Ishikawa (cell line): ENCODE measurements at regions not wholly inside any gene's neighbourhood (a gene's known extent, or its start where the extent isn't known, plus 50 kb on each side); places are given as distances from the start of the nearest gene placed in this dataset.

Experiments used
- CEBPB ChIP-seq: IDR thresholded peaks from 2 replicates; pipeline ENCODE4 v1.6.1; 2012
- CREB1 ChIP-seq: IDR thresholded peaks from 2 replicates; pipeline ENCODE4 v1.6.1; 2012; ENCODE audit warnings: low read depth
- EGR1 ChIP-seq: IDR thresholded peaks from 2 replicates; pipeline ENCODE4 v1.6.1; 2012
- EP300 ChIP-seq: IDR thresholded peaks from 2 replicates; pipeline ENCODE4 v1.6.1; 2012; ENCODE audit warnings: borderline replicate concordance
- FOXM1 ChIP-seq: IDR thresholded peaks from 2 replicates; pipeline ENCODE4 v1.6.1; 2012; ENCODE audit warnings: low read depth, borderline replicate concordance
- MAX ChIP-seq: IDR thresholded peaks from 2 replicates; pipeline ENCODE4 v1.6.1; 2012
- NFIC ChIP-seq: IDR thresholded peaks from 2 replicates; pipeline ENCODE4 v1.6.1; 2012
- RAD21 ChIP-seq: IDR thresholded peaks from 2 replicates; pipeline ENCODE4 v1.6.1; 2012; ENCODE audit warnings: low read depth
- TAF1 ChIP-seq: IDR thresholded peaks from 2 replicates; pipeline ENCODE4 v1.6.1; 2012; ENCODE audit warnings: low read depth, mild to moderate bottlenecking
- TCF12 ChIP-seq: IDR thresholded peaks from 2 replicates; pipeline ENCODE4 v1.6.1; 2012; ENCODE audit warnings: low read depth
- TEAD4 ChIP-seq: IDR thresholded peaks from 2 replicates; pipeline ENCODE4 v1.6.1; 2012
- USF1 ChIP-seq: IDR thresholded peaks from 2 replicates; pipeline ENCODE4 v1.6.1; 2012
- YY1 ChIP-seq: IDR thresholded peaks from 2 replicates; pipeline ENCODE4 v1.6.1; 2012; ENCODE audit warnings: low read depth
- ZBTB7A ChIP-seq: IDR thresholded peaks from 2 replicates; pipeline ENCODE4 v1.6.1; 2012; ENCODE audit warnings: low read depth
- TF ChIP-seq, protein P1 (sequence below): IDR thresholded peaks from 2 replicates; pipeline ENCODE4 v1.6.1; 2012; ENCODE audit warnings: low read depth, mild to moderate bottlenecking

DNA sequence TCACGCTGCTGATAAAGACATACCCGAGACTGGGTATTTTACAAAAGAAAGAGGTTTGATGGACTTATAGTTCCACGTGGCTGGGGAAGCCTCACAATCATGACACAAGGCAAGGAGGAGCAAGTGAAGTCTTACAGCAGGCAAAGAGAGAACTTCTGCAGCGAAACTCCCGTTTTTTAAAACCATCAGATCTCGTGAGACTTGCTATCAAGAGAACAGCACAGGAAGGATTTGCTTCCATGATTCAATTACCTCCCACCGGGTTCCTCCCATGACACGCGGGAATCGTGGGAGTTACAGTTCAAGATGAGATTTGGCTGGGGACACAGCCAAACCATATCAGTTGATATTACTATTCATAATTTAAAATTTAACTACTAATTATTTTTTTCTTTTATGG, 157.3 kb upstream of the ATXN1 start:
- TF ChIP-seq TCF12 (no peak), NFIC (no peak)

GRCh38 chr6:16914184-16914583, 152.9 kb upstream of the ATXN1 start:
- TF ChIP-seq TEAD4 (no peak), EGR1 (no peak)

DNA sequence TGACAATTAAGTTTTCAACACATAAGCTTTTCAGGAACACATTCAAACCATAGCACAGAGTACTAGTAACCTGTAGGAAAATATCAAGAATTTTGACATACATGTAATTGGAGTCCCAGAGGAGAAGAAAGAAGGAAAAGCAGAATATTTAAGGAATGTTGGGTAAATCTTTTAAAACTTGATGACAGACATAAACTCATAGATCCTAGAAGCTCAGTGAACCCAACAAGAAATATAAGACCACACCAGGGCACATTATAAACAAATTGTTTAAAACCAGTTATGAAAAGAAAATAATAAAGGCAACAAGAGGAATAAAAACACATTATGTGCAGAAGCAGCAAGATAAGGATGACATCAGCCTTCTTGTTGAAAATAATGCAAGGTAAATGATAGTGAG, 151.5 kb upstream of the ATXN1 start:
- TF ChIP-seq CREB1, result no peak
- no peak for TF ChIP-seq EP300
- no peak for TF ChIP-seq USF1
- TF ChIP-seq TEAD4, result no peak
- no peak for TF ChIP-seq YY1

DNA sequence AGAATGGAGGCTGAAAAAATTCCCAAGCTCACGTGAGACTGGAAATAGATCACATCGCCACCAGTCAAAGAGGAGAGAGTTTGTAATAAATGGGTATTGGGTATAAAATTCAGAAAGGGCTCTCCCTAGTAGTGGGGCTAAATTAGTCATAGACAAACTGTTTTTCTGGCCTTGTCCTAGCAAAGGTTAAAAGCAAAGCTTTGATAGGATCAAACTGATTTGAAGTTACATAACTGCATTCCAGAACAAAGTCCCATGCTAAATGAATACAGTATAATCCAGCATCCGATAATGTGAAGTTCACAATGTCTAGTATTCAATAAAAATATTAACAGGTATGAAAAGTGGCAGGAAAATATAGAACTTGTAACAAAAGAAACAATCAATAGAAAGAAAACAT, 149.8 kb upstream of the ATXN1 start:
- TF ChIP-seq ZBTB7A (no peak), TEAD4 (no peak), YY1 (no peak), MAX (no peak), CREB1 (no peak), TCF12 (no peak)

DNA sequence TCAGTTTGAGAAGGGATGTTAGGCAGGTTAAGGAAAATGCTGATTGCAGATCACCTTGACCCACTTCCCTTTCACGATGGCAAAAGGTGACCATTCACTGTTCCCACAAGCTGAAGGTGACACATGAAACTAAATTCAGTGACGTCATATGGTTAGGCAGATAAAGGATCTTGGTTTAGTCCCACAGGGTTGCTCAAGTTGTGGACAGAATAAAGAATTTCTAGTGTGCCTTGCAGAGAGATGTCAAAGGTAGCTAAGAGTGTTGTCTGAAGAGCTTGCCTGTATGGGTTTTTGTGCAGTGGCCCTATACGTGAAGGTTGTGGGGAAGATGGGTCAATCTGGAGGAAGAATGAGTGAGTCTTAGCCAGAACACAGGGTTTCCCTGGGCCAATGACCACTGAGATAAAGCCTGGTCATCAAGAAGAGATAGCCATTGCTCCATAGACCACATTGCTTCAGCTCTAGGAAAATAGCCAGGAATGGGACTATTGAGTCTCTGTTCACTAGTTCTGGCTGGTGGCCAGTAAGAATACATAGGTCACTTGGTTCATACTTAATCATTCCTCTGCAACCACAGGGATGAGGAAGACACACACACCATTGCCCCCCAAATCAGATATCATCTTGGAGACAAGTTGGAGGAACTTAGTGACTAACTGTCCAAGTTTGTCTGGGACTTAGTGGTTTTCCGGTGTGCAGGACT, 148.5 kb upstream of the ATXN1 start:
- TF ChIP-seq EP300 (no peak), USF1 (no peak), CEBPB (no peak)

DNA sequence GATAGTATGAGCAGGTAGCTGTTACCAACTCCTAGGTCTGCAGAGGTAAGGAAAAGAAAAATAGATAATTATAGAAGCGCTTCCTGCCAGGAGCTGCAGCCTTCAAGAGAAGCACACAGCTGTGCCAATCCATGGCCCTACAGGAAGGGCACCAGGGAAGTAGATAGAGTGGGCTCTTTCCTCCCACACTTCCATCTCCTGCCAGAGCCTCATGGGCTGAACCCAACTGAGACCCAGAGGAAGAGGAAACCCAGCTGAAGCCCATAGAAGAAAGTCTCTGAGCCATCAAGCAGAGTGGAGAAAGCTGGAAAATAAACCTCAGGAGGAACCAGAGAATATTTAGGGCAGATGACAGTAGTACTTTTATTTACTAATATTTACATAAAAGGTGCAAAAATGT, 146.7 kb upstream of the ATXN1 start:
- TF ChIP-seq ZBTB7A (no peak), MAX (no peak), RAD21 (no peak), USF1 (no peak), TEAD4 (no peak), NFIC (no peak)

DNA sequence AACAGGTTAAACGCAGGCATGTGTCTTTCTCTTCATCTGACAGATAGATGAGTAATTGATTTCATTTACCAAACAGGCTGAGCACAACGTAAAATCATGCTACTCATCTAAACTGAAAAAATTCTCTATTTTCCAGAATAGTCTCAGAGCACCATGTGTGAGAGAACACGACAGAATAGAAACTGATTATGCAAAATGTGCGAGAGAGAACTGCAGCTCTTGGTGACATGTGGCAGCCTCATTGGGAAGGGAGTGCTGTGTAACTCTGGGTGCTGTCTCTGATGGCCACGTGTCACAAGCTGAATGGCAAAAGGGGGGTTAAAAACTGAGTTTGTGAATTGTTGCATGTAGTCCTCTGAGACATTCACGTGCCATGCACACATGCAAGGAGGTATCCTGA, 143.7 kb upstream of the ATXN1 start:
- no peak for TF ChIP-seq YY1
- TF ChIP-seq ZBTB7A, result no peak
- TF ChIP-seq NFIC, result no peak
- TF ChIP-seq TAF1, result no peak
- no peak for TF ChIP-seq RAD21
- TF ChIP-seq CEBPB, result no peak
- TF ChIP-seq EP300, result no peak
- TF ChIP-seq TEAD4, result no peak
- no peak for TF ChIP-seq EGR1

DNA sequence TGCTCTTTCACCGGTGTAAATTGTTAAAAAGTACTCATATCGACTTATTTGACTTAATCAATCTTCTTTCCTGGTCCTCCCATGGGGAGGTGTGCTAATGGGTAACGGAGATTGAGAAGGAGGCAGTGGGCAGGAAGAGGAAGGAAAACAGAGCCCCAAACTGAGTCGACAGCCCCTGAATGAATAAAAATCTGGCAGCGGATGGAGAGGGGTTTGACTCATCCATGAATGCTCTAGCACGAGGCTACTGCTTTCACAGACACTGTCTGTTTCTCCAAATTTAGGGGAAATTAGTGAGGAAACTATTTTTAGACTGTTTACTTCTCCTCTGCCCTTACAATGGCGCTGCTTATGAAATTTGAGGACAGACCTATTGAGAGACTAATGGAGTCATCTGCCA, 142.2 kb upstream of the ATXN1 start:
- TF ChIP-seq EP300, result no peak
- TF ChIP-seq, protein P1, sequence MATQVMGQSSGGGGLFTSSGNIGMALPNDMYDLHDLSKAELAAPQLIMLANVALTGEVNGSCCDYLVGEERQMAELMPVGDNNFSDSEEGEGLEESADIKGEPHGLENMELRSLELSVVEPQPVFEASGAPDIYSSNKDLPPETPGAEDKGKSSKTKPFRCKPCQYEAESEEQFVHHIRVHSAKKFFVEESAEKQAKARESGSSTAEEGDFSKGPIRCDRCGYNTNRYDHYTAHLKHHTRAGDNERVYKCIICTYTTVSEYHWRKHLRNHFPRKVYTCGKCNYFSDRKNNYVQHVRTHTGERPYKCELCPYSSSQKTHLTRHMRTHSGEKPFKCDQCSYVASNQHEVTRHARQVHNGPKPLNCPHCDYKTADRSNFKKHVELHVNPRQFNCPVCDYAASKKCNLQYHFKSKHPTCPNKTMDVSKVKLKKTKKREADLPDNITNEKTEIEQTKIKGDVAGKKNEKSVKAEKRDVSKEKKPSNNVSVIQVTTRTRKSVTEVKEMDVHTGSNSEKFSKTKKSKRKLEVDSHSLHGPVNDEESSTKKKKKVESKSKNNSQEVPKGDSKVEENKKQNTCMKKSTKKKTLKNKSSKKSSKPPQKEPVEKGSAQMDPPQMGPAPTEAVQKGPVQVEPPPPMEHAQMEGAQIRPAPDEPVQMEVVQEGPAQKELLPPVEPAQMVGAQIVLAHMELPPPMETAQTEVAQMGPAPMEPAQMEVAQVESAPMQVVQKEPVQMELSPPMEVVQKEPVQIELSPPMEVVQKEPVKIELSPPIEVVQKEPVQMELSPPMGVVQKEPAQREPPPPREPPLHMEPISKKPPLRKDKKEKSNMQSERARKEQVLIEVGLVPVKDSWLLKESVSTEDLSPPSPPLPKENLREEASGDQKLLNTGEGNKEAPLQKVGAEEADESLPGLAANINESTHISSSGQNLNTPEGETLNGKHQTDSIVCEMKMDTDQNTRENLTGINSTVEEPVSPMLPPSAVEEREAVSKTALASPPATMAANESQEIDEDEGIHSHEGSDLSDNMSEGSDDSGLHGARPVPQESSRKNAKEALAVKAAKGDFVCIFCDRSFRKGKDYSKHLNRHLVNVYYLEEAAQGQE, result no peak
- no peak for TF ChIP-seq USF1
- TF ChIP-seq TCF12, result no peak
- no peak for TF ChIP-seq TAF1
- TF ChIP-seq MAX, result no peak
- TF ChIP-seq CEBPB, result no peak
- no peak for TF ChIP-seq FOXM1
- no peak for TF ChIP-seq NFIC
- TF ChIP-seq ZBTB7A, result no peak
- no peak for TF ChIP-seq RAD21
- TF ChIP-seq EGR1, result no peak

DNA sequence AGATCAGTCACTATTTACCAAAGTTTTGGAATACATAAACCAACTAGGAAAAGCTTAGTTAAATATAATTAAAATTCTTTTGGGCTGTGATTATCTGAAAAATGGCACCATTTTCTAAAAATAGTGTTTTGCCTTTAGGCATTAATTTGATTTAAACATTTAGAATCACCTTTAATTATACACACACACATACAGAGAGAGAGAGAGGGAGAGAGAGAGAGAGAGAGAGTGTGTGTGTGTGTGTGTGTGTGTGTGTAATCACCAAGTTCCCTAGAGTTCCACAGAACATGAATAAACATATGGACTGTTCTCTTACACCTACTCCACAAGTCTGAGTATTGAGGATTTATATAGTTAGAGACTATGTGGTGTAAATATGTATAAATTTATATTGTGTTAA, 141.2 kb upstream of the ATXN1 start:
- no peak for TF ChIP-seq FOXM1
- TF ChIP-seq TCF12, result no peak
- TF ChIP-seq ZBTB7A, result no peak
- TF ChIP-seq CREB1, result no peak
- no peak for TF ChIP-seq MAX
- no peak for TF ChIP-seq YY1
- TF ChIP-seq EGR1, result no peak
- TF ChIP-seq, protein P1, result no peak
- no peak for TF ChIP-seq TAF1
- TF ChIP-seq USF1, result no peak
- TF ChIP-seq EP300, result no peak
- no peak for TF ChIP-seq CEBPB
- TF ChIP-seq RAD21, result no peak
